ENCODE measurements at regions not wholly inside any gene's neighbourhood (a gene's known extent, or its start where the extent isn't known, plus 50 kb on each side); places are given as distances from the start of the nearest gene placed in this dataset.
"Not testable (repeated sequence)": the region's sequence is repeated elsewhere in the genome, so short reads cannot be mapped to it uniquely, and the experiment has no call there.

GRCh38 chr5:50343715-50344114 lies 97.4 kb downstream of the EMB start:
- no peaks in the 10 kb centered on the region for H3K27me3 ChIP-seq
- no peaks in the 10 kb centered on the region for H3K36me3 ChIP-seq
- WGBS, 4 donors: 60 to 71% (median 66%) methylated on average over 2 of the region's 2 CpGs
- H3K4me1 ChIP-seq: no peaks in the 10 kb centered on the region
- H3K27ac ChIP-seq: no peak overlapping the region
- no peaks in the 10 kb centered on the region for H3K9me3 ChIP-seq
- ATAC-seq (no peak), DNase-seq (no peak)
- TF ChIP-seq CTCF (IDR thresholded peaks at IDR 0.05) (no peak), POLR2A (IDR thresholded peaks at IDR 0.05) (no peak)
- intact Hi-C loops (cut with DNase I): no loop called here
- H3K4me3 ChIP-seq: no peak overlapping the region

- Histone ChIP-seq H3K4me1 (no peaks in the 10 kb centered on the region), H3K27me3 (no peaks in the 10 kb centered on the region), H3K9me3 (no peaks in the 10 kb centered on the region), H3K4me3 (no peak overlapping the region), H3K36me3 (no peaks in the 10 kb centered on the region), H3K27ac (no peak overlapping the region)
- 59 to 70% (median 65%) methylated on average over 2 of the region's 2 CpGs for WGBS, 4 donors
- ATAC-seq (no peak), DNase-seq (no peak)
- TF ChIP-seq CTCF (IDR thresholded peaks at IDR 0.05): no peak
- TF ChIP-seq POLR2A (IDR thresholded peaks at IDR 0.05): no peak
- intact Hi-C loops (cut with DNase I): no loop called here
These were observed 100.3 kb downstream of the EMB start for GRCh38 chr5:50340757-50341156.

GRCh38 chr5:50330633-50331032 lies 110.5 kb downstream of the EMB start:
- H3K4me1 ChIP-seq; H3K27ac ChIP-seq; H3K9me3 ChIP-seq; H3K36me3 ChIP-seq; H3K27me3 ChIP-seq; intact Hi-C loops (cut with DNase I); ATAC-seq; H3K4me3 ChIP-seq; DNase-seq: not testable (repeated sequence)
- WGBS, 4 donors: 63 to 69% (median 66%) methylated on average over 5 to 6 of the region's 6 CpGs

- ATAC-seq (no peak), DNase-seq (no peak)
- H3K9me3 ChIP-seq: peaks cover 0 to 5% (median 0%) of the 10 kb centered on the region in 12 donors
- H3K4me1 ChIP-seq: no peaks in the 10 kb centered on the region
- TF ChIP-seq CTCF (IDR thresholded peaks at IDR 0.05): no peak
- TF ChIP-seq POLR2A (IDR thresholded peaks at IDR 0.05): no peak
- 60 to 71% (median 67%) methylated on average over 6 of the region's 6 CpGs for WGBS, 4 donors
- H3K4me3 ChIP-seq: no peak overlapping the region
- no peak overlapping the region for H3K27ac ChIP-seq
- no peaks in the 10 kb centered on the region for H3K36me3 ChIP-seq
- intact Hi-C loops (cut with DNase I): no loop called here
- peaks cover 0 to 3% (median 0%) of the 10 kb centered on the region in 9 donors for H3K27me3 ChIP-seq
These were observed 112.8 kb downstream of the EMB start for GRCh38 chr5:50328193-50328729.

- TF ChIP-seq CTCF (IDR thresholded peaks at IDR 0.05) (peak; percentile 52 to 81 (median 67)), POLR2A (IDR thresholded peaks at IDR 0.05) (no peak)
- no peak for DNase-seq
- Histone ChIP-seq H3K4me3 (no peak overlapping the region), H3K4me1 (no peaks in the 10 kb centered on the region), H3K9me3 (peaks cover 0 to 5% (median 0%) of the 10 kb centered on the region in 12 donors), H3K27ac (no peak overlapping the region), H3K27me3 (peaks cover 0 to 3% (median 0%) of the 10 kb centered on the region in 9 donors), H3K36me3 (no peaks in the 10 kb centered on the region)
- WGBS, 4 donors: 17 to 25% (median 22%) methylated on average over 4 of the region's 4 CpGs
- no peak for ATAC-seq
- intact Hi-C loops (cut with DNase I): no loop called here
These were observed 115.8 kb downstream of the EMB start for GRCh38 chr5:50325237-50325832.
